SK-N-SH (cell line): ENCODE measurements at regions not wholly inside any gene's neighbourhood (a gene's known extent, or its start where the extent isn't known, plus 50 kb on each side); places are given as distances from the start of the nearest gene placed in this dataset.

Experiments used
- NFIC ChIP-seq: IDR thresholded peaks from 2 replicates; pipeline ENCODE4 v1.4.0; 2012; ENCODE audit warnings: borderline replicate concordance
- POLR2AphosphoS5 ChIP-seq: IDR thresholded peaks from 2 replicates; pipeline ENCODE4 v1.6.1; 2012; ENCODE audit warnings: low read depth, low read length
- TCF12 ChIP-seq: IDR thresholded peaks from 2 replicates; pipeline ENCODE4 v1.4.0; 2012
- YY1 ChIP-seq: IDR thresholded peaks from 2 replicates; pipeline ENCODE4 v1.4.0; 2012; ENCODE audit warnings: low read depth, mild to moderate bottlenecking
- TF ChIP-seq, protein P1 (sequence below): IDR thresholded peaks from 2 replicates; pipeline ENCODE4 v1.4.0; 2012; ENCODE audit warnings: low read depth
- TF ChIP-seq, protein P2 (sequence below): fragments of 200-600 bp; sonication (generic); IDR thresholded peaks from 2 replicates; pipeline ENCODE4 v1.6.1; 2017; ENCODE audit warnings: antibody characterized with exemption, mild to moderate bottlenecking, moderate library complexity

DNA sequence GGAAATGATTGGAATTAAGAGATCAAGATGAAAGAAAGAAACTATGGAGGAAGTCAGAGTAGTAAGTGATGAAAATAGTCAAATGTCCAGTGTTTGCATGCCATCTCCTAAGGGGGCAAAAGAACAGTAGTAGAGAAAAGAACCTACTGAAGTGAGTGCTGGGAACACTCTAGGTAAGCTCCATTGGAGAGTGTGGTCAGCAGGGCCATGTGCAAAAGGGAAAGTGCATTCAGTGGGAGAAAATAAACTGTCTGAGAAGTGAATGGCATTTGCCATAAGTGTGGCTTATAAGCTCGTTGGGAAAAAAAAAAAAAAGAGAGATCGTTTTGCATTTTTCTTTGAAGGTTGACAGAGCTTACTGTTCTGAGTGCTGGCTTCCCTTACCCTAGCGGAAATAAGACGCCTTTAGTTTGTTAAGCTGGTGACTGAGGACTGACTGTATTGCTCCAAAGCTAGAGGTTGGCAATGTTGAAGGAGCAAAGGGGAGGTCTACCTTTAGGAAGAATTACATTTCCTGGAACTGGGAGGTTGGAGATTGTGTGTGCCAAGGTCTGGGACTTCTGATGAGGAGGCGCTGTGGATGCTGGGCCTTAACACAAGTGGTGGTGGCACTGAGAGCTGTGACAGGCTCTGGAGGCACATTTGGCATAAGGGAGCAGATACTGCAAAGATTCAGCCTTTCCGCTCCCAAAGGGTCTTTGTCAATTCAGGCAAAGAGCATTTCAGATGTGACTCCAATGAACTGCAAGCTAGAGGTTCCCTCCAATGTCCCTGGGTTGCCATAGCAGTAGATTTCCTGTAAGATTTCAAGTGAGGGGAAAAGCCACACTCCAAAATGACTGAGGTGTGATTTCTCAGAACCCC is 287.8 kb upstream of the SATB1 start:
- TF ChIP-seq POLR2AphosphoS5 (no peak), TCF12 (no peak), NFIC (no peak), YY1 (no peak)
- TF ChIP-seq, protein P1, sequence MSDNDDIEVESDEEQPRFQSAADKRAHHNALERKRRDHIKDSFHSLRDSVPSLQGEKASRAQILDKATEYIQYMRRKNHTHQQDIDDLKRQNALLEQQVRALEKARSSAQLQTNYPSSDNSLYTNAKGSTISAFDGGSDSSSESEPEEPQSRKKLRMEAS = no peak
- TF ChIP-seq, protein P2, sequence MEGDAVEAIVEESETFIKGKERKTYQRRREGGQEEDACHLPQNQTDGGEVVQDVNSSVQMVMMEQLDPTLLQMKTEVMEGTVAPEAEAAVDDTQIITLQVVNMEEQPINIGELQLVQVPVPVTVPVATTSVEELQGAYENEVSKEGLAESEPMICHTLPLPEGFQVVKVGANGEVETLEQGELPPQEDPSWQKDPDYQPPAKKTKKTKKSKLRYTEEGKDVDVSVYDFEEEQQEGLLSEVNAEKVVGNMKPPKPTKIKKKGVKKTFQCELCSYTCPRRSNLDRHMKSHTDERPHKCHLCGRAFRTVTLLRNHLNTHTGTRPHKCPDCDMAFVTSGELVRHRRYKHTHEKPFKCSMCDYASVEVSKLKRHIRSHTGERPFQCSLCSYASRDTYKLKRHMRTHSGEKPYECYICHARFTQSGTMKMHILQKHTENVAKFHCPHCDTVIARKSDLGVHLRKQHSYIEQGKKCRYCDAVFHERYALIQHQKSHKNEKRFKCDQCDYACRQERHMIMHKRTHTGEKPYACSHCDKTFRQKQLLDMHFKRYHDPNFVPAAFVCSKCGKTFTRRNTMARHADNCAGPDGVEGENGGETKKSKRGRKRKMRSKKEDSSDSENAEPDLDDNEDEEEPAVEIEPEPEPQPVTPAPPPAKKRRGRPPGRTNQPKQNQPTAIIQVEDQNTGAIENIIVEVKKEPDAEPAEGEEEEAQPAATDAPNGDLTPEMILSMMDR = no peak
